ENCODE measurements at regions not wholly inside any gene's neighbourhood (a gene's known extent, or its start where the extent isn't known, plus 50 kb on each side); places are given as distances from the start of the nearest gene placed in this dataset.

DNA sequence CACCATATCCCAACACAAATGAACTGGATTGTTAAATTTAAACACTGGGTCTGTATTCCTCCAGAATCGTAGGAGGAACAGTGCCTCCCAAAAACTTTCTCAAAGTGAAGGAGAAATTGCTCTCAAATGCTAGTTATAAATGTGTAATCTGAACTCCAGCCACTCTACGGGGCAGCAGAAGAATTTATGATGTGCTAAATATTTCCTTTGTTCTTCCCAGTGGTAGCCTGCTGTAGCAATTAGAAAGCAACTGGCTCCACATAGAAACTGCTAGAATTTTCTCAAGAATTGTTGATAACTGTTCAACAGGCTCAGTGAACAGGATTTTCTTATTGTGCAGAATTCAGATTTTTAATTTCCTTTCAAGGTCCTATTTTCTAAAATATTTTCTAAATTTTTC, 49.8 kb upstream of the EYA4 start:
- DNase-seq: no peak

All from NCI-H187 treated with DMSO at 0.1 percent for 48 hours (cell line).